Chondrocyte (in vitro differentiated cells): ENCODE measurements at regions not wholly inside any gene's neighbourhood (a gene's known extent, or its start where the extent isn't known, plus 50 kb on each side); places are given as distances from the start of the nearest gene placed in this dataset.

Experiments
- DNase-seq: peaks from one replicate; pipeline ENCODE4 v3.0.0; 2021; ENCODE audit warnings: mixed read lengths, low spot score
- H3K27ac Mint-ChIP-seq: one replicate; pipeline ENCODE4 v1.8.0; 2021; ENCODE audit warnings: mild to moderate bottlenecking, moderate library complexity, mixed read lengths; ENCODE audit not compliant: unreplicated experiment
- H3K27me3 Mint-ChIP-seq: 2 replicates; pipeline ENCODE4 v1.8.0; 2021; ENCODE audit warnings: low read depth, mixed read lengths
- H3K36me3 Mint-ChIP-seq: 2 replicates; pipeline ENCODE4 v1.8.0; 2021; ENCODE audit warnings: low read depth, mixed read lengths
- H3K4me1 Mint-ChIP-seq: 2 replicates; pipeline ENCODE4 v1.8.0; 2021; ENCODE audit warnings: low read depth, mild to moderate bottlenecking, mixed read lengths
- H3K4me3 Mint-ChIP-seq: one replicate; pipeline ENCODE4 v1.8.0; 2021; ENCODE audit warnings: mild to moderate bottlenecking, moderate library complexity, mixed read lengths; ENCODE audit not compliant: unreplicated experiment
- H3K9me3 Mint-ChIP-seq: 2 replicates; pipeline ENCODE4 v1.8.0; 2021; ENCODE audit warnings: low read depth, mixed read lengths
- TF ChIP-seq, protein P1 (sequence below): fragments of 200-600 bp; sonication (generic); IDR thresholded peaks from 2 replicates; pipeline ENCODE4 v1.5.0; 2021; ENCODE audit warnings: antibody characterized with exemption, mild to moderate bottlenecking, moderate library complexity

DNA sequence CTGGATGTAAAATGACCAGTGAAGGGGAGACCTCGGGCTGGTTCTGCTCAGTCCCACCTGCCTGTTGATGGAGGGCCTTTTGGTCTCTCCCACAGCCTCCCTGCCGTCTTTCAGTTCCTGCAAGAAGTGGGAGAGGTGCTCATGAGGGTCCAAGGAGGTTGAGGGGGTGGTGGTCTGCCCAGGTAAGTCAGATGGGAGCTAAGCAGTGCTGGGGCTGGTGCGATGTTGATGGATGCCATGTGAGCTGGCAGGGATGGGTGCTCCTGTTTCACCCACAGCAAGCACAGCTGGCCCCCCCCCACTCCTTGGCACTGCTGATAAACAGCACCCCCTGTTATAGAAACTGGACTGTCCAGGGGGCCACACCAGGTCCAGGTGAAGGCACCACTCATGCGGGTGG lies 145.6 kb downstream of the NSG2 start:
- Mint-ChIP-seq H3K27ac (no peak overlapping the region), H3K4me3 (no peak overlapping the region), H3K4me1 (no peaks in the 10 kb centered on the region), H3K36me3 (no peaks in the 10 kb centered on the region), H3K27me3 (peaks cover 44% of the 10 kb centered on the region), H3K9me3 (no peaks in the 10 kb centered on the region)
- TF ChIP-seq, protein P1, sequence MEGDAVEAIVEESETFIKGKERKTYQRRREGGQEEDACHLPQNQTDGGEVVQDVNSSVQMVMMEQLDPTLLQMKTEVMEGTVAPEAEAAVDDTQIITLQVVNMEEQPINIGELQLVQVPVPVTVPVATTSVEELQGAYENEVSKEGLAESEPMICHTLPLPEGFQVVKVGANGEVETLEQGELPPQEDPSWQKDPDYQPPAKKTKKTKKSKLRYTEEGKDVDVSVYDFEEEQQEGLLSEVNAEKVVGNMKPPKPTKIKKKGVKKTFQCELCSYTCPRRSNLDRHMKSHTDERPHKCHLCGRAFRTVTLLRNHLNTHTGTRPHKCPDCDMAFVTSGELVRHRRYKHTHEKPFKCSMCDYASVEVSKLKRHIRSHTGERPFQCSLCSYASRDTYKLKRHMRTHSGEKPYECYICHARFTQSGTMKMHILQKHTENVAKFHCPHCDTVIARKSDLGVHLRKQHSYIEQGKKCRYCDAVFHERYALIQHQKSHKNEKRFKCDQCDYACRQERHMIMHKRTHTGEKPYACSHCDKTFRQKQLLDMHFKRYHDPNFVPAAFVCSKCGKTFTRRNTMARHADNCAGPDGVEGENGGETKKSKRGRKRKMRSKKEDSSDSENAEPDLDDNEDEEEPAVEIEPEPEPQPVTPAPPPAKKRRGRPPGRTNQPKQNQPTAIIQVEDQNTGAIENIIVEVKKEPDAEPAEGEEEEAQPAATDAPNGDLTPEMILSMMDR = no peak
- DNase-seq = no peak

DNA sequence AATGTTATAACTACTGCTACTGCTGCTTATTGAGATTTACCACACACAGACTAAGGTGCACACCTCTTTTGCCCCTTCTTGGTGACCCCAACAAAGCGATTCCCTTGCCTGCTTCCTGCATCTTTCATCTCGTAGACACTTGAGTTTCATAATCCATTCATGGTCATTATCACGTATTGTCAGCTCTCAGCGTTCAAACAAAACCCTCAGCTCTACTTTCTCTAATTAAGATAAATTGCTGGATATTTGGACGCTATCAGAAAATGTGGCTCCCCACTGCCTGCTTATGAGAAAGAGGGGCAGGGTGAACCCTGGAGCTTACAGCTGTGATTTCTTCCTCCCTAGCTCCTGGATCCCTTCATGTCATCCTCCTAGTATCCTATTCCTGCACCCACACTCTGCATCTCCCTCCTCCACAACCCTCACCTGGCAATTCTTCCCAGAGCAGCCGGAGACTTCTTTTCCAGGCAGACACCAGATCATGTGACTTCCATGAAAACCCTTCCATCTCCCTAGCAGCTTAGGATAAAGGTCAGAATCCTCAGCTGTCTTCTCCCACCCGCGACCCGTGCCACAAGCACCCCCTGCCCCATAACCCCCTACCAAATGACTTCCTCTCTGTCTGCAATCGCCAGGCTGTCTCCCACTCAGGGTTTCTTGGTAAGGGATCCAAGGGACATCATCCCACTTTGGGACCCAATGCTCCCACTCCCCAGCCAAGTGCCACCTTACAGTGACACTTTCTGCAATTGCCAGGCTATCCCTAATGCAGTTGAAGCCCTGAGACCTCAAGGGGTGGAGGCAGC lies 146.5 kb downstream of the NSG2 start:
- H3K36me3 Mint-ChIP-seq = no peaks in the 10 kb centered on the region
- no peak overlapping the region for H3K4me3 Mint-ChIP-seq
- no peaks in the 10 kb centered on the region for H3K9me3 Mint-ChIP-seq
- no peak overlapping the region for H3K27ac Mint-ChIP-seq
- H3K27me3 Mint-ChIP-seq = peaks cover 39% of the 10 kb centered on the region
- TF ChIP-seq, protein P1 = no peak
- no peaks in the 10 kb centered on the region for H3K4me1 Mint-ChIP-seq
- DNase-seq = no peak

DNA sequence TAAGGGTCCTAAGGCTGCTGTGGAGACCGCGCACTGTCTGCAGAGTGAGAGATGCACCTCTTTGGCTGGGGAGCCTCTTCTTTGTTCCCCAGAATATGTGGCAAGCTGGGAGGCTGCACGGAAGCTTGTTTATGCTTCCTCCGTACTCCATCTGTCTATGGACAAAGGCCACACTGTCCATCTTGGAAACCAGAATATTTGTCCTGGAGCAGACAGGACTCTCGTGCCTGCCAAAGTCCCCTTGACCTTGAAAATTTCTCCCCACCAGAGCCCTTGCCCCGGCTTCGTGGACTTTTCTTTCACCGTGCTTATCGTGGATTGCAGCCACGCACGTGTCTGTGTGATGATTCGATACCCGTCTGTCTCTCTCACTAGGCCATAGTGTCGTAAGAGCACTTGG lies 147.4 kb downstream of the NSG2 start:
- no peak for DNase-seq
- peaks cover 37% of the 10 kb centered on the region for H3K27me3 Mint-ChIP-seq

GRCh38 chr5:174195517-174195916 lies 150.0 kb downstream of the NSG2 start:
- H3K27me3 Mint-ChIP-seq = peaks cover 26% of the 10 kb centered on the region
- TF ChIP-seq, protein P1 = no peak
- H3K36me3 Mint-ChIP-seq = no peaks in the 10 kb centered on the region
- no peaks in the 10 kb centered on the region for H3K4me1 Mint-ChIP-seq
- no peak overlapping the region for H3K27ac Mint-ChIP-seq
- no peak for DNase-seq
- no peaks in the 10 kb centered on the region for H3K9me3 Mint-ChIP-seq
- H3K4me3 Mint-ChIP-seq = no peak overlapping the region

More for the DNA sequence above, 147.4 kb downstream of the NSG2 start:
- Mint-ChIP-seq H3K36me3 (no peaks in the 10 kb centered on the region), H3K27ac (no peak overlapping the region), H3K4me3 (no peak overlapping the region), H3K9me3 (no peaks in the 10 kb centered on the region), H3K4me1 (no peaks in the 10 kb centered on the region)
- TF ChIP-seq, protein P1 = no peak

GRCh38 chr5:174197929-174198328 lies 152.4 kb downstream of the NSG2 start:
- Mint-ChIP-seq H3K4me3 (no peak overlapping the region), H3K27ac (no peak overlapping the region), H3K4me1 (no peaks in the 10 kb centered on the region), H3K27me3 (peaks cover 18% of the 10 kb centered on the region), H3K36me3 (no peaks in the 10 kb centered on the region), H3K9me3 (peaks cover 10% of the 10 kb centered on the region)
- DNase-seq = no peak
- TF ChIP-seq, protein P1 = no peak
